HepG2 (cell line): ENCODE measurements at regions not wholly inside any gene's neighbourhood (a gene's known extent, or its start where the extent isn't known, plus 50 kb on each side); places are given as distances from the start of the nearest gene placed in this dataset.

Experiments used
- CENPT ChIP-seq: sonication (generic); formaldehyde crosslinking; IDR thresholded peaks from 2 replicates; pipeline ENCODE4 v1.8.0; 2022; ENCODE audit warnings: low read depth, mild to moderate bottlenecking, moderate library complexity, missing genetic modification reagents
- ELF1 ChIP-seq: sonication (generic); formaldehyde crosslinking; IDR thresholded peaks from 2 replicates; pipeline ENCODE4 v1.4.0; 2020; ENCODE audit warnings: missing genetic modification reagents
- GATA4 ChIP-seq: sonication (generic); IDR thresholded peaks from 2 replicates; pipeline ENCODE4 v1.6.1; 2016; ENCODE audit warnings: antibody characterized with exemption, low read depth, borderline replicate concordance
- SMARCC2 ChIP-seq: fragments of 450-650 bp; IDR thresholded peaks from 2 replicates; pipeline ENCODE4 v1.6.1; 2017; ENCODE audit warnings: antibody characterized with exemption, mild to moderate bottlenecking
- TF ChIP-seq, protein P1 (sequence below): sonication (generic); formaldehyde crosslinking; IDR thresholded peaks from 2 replicates; pipeline ENCODE4 v1.4.0; 2020; ENCODE audit warnings: missing genetic modification reagents, borderline replicate concordance
- TF ChIP-seq, protein P2 (sequence below): sonication (generic); formaldehyde crosslinking; IDR thresholded peaks from 2 replicates; pipeline ENCODE4 v1.4.0; 2020; ENCODE audit warnings: missing genetic modification reagents
- TF ChIP-seq, protein P3 (sequence below): sonication (generic); formaldehyde crosslinking; IDR thresholded peaks from 2 replicates; pipeline ENCODE4 v1.5.0; 2020; ENCODE audit warnings: mild to moderate bottlenecking, missing genetic modification reagents, moderate library complexity
- TF ChIP-seq, protein P4 (sequence below): fragments of 450-650 bp; IDR thresholded peaks from 2 replicates; pipeline ENCODE4 v1.6.1; 2017

DNA sequence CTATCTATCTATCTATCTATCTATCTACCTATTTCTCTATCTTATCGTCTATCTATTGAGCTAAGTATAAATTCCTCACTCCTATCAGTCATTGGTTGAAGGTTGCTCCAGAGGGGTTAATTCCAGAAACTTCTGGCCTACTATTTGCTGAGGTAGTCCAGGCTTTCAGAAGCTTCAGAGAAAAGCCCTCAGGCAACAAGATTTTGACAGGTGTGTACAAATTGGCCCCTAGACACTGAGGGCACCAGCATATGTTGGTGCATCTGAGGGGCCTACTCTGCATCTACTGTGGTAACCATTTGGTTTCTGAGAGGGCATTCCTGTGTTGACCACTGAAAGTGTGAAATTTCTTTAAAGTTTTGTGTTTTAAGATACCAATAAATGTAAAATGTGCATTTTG, 265.2 kb upstream of the B3GALT2 start:
- no peak for TF ChIP-seq SMARCC2
- TF ChIP-seq, protein P1, sequence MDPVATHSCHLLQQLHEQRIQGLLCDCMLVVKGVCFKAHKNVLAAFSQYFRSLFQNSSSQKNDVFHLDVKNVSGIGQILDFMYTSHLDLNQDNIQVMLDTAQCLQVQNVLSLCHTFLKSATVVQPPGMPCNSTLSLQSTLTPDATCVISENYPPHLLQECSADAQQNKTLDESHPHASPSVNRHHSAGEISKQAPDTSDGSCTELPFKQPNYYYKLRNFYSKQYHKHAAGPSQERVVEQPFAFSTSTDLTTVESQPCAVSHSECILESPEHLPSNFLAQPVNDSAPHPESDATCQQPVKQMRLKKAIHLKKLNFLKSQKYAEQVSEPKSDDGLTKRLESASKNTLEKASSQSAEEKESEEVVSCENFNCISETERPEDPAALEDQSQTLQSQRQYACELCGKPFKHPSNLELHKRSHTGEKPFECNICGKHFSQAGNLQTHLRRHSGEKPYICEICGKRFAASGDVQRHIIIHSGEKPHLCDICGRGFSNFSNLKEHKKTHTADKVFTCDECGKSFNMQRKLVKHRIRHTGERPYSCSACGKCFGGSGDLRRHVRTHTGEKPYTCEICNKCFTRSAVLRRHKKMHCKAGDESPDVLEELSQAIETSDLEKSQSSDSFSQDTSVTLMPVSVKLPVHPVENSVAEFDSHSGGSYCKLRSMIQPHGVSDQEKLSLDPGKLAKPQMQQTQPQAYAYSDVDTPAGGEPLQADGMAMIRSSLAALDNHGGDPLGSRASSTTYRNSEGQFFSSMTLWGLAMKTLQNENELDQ (CRISPR knock-in tag), result no peak
- TF ChIP-seq ELF1 (CRISPR knock-in tag), result no peak
- TF ChIP-seq, protein P2, sequence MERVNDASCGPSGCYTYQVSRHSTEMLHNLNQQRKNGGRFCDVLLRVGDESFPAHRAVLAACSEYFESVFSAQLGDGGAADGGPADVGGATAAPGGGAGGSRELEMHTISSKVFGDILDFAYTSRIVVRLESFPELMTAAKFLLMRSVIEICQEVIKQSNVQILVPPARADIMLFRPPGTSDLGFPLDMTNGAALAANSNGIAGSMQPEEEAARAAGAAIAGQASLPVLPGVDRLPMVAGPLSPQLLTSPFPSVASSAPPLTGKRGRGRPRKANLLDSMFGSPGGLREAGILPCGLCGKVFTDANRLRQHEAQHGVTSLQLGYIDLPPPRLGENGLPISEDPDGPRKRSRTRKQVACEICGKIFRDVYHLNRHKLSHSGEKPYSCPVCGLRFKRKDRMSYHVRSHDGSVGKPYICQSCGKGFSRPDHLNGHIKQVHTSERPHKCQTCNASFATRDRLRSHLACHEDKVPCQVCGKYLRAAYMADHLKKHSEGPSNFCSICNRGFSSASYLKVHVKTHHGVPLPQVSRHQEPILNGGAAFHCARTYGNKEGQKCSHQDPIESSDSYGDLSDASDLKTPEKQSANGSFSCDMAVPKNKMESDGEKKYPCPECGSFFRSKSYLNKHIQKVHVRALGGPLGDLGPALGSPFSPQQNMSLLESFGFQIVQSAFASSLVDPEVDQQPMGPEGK (CRISPR knock-in tag), result no peak
- TF ChIP-seq, protein P3, sequence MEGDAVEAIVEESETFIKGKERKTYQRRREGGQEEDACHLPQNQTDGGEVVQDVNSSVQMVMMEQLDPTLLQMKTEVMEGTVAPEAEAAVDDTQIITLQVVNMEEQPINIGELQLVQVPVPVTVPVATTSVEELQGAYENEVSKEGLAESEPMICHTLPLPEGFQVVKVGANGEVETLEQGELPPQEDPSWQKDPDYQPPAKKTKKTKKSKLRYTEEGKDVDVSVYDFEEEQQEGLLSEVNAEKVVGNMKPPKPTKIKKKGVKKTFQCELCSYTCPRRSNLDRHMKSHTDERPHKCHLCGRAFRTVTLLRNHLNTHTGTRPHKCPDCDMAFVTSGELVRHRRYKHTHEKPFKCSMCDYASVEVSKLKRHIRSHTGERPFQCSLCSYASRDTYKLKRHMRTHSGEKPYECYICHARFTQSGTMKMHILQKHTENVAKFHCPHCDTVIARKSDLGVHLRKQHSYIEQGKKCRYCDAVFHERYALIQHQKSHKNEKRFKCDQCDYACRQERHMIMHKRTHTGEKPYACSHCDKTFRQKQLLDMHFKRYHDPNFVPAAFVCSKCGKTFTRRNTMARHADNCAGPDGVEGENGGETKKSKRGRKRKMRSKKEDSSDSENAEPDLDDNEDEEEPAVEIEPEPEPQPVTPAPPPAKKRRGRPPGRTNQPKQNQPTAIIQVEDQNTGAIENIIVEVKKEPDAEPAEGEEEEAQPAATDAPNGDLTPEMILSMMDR, result no peak
- no peak for TF ChIP-seq GATA4
- TF ChIP-seq, protein P4, sequence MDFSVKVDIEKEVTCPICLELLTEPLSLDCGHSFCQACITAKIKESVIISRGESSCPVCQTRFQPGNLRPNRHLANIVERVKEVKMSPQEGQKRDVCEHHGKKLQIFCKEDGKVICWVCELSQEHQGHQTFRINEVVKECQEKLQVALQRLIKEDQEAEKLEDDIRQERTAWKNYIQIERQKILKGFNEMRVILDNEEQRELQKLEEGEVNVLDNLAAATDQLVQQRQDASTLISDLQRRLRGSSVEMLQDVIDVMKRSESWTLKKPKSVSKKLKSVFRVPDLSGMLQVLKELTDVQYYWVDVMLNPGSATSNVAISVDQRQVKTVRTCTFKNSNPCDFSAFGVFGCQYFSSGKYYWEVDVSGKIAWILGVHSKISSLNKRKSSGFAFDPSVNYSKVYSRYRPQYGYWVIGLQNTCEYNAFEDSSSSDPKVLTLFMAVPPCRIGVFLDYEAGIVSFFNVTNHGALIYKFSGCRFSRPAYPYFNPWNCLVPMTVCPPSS, result no peak
- TF ChIP-seq CENPT (CRISPR knock-in tag), result no peak
